GM12873 (cell line): ENCODE measurements at regions not wholly inside any gene's neighbourhood (a gene's known extent, or its start where the extent isn't known, plus 50 kb on each side); places are given as distances from the start of the nearest gene placed in this dataset.

ENCODE experiments used
- TF ChIP-seq, protein P1 (sequence below): IDR thresholded peaks from 2 replicates; pipeline ENCODE4 v1.5.1; 2012; ENCODE audit warnings: low read depth, mild to moderate bottlenecking, moderate library complexity, low read length, control low read depth; ENCODE audit not compliant: insufficient read depth; ENCODE audit errors: missing control alignments

DNA sequence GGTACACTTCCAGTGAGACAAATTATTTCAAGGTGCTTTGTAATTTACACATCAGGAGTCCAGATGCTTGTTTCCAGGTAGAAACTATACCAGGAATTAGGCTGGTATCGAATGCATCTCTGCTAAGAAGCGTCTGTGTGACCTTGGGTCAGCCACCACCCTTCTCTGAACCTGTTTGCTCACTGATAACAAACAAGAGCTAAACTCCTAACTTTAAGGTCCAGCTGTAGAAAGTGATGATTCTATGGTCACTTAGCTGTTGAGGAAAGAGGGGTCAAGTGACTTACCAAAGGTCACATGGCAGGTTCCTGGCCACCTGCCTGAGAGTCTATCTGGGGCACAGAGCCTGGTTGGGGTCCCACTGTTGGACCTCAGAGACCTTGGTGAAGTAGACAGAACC, 95.4 kb downstream of the HIF1AN start:
- TF ChIP-seq, protein P1, sequence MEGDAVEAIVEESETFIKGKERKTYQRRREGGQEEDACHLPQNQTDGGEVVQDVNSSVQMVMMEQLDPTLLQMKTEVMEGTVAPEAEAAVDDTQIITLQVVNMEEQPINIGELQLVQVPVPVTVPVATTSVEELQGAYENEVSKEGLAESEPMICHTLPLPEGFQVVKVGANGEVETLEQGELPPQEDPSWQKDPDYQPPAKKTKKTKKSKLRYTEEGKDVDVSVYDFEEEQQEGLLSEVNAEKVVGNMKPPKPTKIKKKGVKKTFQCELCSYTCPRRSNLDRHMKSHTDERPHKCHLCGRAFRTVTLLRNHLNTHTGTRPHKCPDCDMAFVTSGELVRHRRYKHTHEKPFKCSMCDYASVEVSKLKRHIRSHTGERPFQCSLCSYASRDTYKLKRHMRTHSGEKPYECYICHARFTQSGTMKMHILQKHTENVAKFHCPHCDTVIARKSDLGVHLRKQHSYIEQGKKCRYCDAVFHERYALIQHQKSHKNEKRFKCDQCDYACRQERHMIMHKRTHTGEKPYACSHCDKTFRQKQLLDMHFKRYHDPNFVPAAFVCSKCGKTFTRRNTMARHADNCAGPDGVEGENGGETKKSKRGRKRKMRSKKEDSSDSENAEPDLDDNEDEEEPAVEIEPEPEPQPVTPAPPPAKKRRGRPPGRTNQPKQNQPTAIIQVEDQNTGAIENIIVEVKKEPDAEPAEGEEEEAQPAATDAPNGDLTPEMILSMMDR, result no peak

GRCh38 chr10:100632027-100632426, 96.3 kb downstream of the HIF1AN start:
- TF ChIP-seq, protein P1, result no peak

GRCh38 chr10:100634034-100634433, 98.3 kb downstream of the HIF1AN start:
- TF ChIP-seq, protein P1, result no peak

GRCh38 chr10:100636848-100637553, 101.3 kb downstream of the HIF1AN start:
- TF ChIP-seq, protein P1, result no peak

DNA sequence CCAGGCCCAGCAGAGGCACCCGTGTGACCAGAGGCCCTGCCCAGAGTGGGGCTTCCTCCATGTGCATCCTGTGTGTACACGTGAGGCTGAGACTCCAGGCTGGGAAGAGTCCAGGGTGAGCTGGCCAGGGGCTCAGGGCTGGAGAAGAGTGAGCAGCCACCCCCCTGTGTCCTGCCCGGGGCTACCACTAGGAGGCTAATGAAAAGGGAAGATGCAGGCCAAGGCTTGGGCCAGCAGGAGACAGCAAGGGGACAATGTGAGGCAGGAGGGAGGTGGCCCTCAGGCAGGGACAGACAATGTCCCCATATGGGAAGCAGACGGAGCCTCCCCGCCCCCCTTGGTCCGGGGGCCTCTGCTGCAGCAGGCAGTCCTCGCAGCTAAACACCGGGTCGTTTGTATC, 102.0 kb downstream of the HIF1AN start:
- TF ChIP-seq, protein P1, result peak; percentile 59

DNA sequence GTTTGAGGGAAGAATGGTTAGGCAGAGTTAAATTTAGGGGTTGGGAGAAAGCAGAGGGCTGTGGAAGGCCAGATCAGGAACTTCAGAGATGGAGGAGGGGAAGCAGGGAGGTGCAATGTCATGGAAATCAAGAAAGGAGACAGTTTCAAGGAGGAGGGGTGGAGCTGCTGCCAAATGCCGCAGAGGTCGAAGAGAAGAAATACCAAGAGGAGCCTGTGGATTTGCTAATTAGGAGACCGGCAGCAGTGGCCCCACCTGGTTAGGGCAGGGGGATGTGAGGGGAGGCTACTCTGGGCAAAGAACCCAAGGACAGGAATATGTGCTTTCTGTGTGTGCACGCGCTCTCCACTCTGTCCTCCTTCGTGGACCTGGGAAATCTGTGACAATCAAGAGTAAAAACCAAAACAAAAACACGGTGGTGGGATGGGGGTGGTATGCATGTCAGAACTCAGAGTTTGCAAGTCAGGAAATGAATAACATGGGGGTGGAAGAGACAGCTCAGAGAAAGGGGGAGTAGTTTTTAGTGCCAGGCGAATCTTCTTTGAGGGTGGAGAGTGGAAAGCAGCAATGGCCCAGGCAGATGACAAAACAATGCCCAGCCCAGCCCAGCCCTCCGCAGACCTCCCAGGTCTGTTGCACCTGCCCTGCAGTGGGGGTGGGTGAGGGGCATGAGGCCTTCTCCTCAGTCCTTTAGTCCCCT, 102.9 kb upstream of the PAX2 start:
- TF ChIP-seq, protein P1, result no peak

DNA sequence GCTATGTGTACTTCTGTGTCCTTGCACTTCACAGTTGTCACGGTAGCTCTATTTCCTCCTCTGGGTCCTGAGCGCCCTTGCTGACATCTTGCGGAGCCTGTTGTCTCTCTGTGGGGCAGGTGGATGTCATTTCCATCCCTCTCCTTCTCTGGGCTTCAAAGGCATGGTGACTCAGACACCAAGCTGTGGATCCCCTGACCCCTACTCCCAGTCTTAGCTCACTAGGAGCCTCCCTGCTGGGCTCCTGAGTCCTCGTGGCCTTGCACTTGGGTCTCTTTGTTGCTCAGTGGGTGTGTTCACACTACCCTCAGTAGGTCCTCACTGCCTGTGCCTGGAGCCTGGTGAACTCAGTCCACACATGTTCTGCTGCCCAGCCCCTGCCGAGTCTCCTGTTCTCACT, 100.3 kb upstream of the PAX2 start:
- TF ChIP-seq, protein P1, result no peak
